Trophoblast cell (in vitro differentiated cells and primary cell): ENCODE measurements at regions not wholly inside any gene's neighbourhood (a gene's known extent, or its start where the extent isn't known, plus 50 kb on each side); places are given as distances from the start of the nearest gene placed in this dataset.

Experiments
- DNase-seq, 2 donors: peaks; one replicate each; pipeline ENCODE4 v3.0.0-alpha.2; 2016
- H2AFZ ChIP-seq: 2 replicates; pipeline ENCODE4 v1.6.1; 2013; ENCODE audit warnings: low read length, moderate library complexity, mild to moderate bottlenecking; ENCODE audit not compliant: insufficient read depth, poor library complexity
- H2AK5ac ChIP-seq: 2 replicates; pipeline ENCODE4 v1.6.1; 2013; ENCODE audit warnings: mild to moderate bottlenecking, low read length
- H2BK120ac ChIP-seq: 2 replicates; pipeline ENCODE4 v1.6.1; 2013; ENCODE audit warnings: low read length, mild to moderate bottlenecking, moderate library complexity; ENCODE audit not compliant: insufficient read depth, poor library complexity
- H2BK12ac ChIP-seq: 2 replicates; pipeline ENCODE4 v1.6.1; 2013; ENCODE audit warnings: mild to moderate bottlenecking, low read length, moderate library complexity
- H2BK5ac ChIP-seq: 2 replicates; pipeline ENCODE4 v1.6.1; 2013; ENCODE audit warnings: low read length, low read depth, moderate library complexity, mild to moderate bottlenecking; ENCODE audit not compliant: poor library complexity
- H3K14ac ChIP-seq: 2 replicates; pipeline ENCODE4 v1.6.1; 2013; ENCODE audit warnings: mild to moderate bottlenecking, low read length
- H3K18ac ChIP-seq: 2 replicates; pipeline ENCODE4 v1.6.1; 2013; ENCODE audit warnings: mild to moderate bottlenecking, low read length
- H3K23ac ChIP-seq: 2 replicates; pipeline ENCODE4 v1.6.1; 2013; ENCODE audit warnings: low read length
- H3K27ac ChIP-seq: 2 replicates; pipeline ENCODE4 v1.5.1; 2013; ENCODE audit warnings: low read depth, mild to moderate bottlenecking, inconsistent platforms, low read length, moderate library complexity
- H3K27me3 ChIP-seq: 2 replicates; pipeline ENCODE4 v1.6.1; 2013; ENCODE audit warnings: inconsistent platforms, mild to moderate bottlenecking, low read length, moderate library complexity; ENCODE audit not compliant: insufficient read depth
- H3K36me3 ChIP-seq, 2 experiments: 1 replicate in 1 of 2; 2 replicates in 1 of 2; pipeline ENCODE4 v1.6.1; 2013; ENCODE audit warnings: low read length in 2 of 2, mild to moderate bottlenecking in 2 of 2, moderate library complexity in 1 of 2; ENCODE audit not compliant: insufficient read depth in 2 of 2, control insufficient read depth in 1 of 2
- H3K4ac ChIP-seq: 2 replicates; pipeline ENCODE4 v1.6.1; 2013; ENCODE audit warnings: low read depth, mild to moderate bottlenecking, low read length, moderate library complexity
- H3K4me1 ChIP-seq, 2 experiments: 1 replicate in 1 of 2; 2 replicates in 1 of 2; pipeline ENCODE4 v1.6.1; 2013; ENCODE audit warnings: low read length in 2 of 2, mild to moderate bottlenecking in 2 of 2, moderate library complexity in 1 of 2; ENCODE audit not compliant: insufficient read depth in 2 of 2, control insufficient read depth in 1 of 2
- H3K4me2 ChIP-seq: 2 replicates; pipeline ENCODE4 v1.6.1; 2013; ENCODE audit warnings: inconsistent platforms, mild to moderate bottlenecking, low read length, moderate library complexity
- H3K4me3 ChIP-seq: 2 replicates; pipeline ENCODE4 v1.5.1; 2013; ENCODE audit warnings: mild to moderate bottlenecking, low read depth, low read length, inconsistent platforms
- H3K79me1 ChIP-seq: one replicate; pipeline ENCODE4 v1.6.1; 2013; ENCODE audit warnings: low read length
- H3K79me2 ChIP-seq: 2 replicates; pipeline ENCODE4 v1.6.1; 2013; ENCODE audit warnings: low read length, mild to moderate bottlenecking; ENCODE audit not compliant: control insufficient read depth, insufficient read depth, poor library complexity
- H3K9ac ChIP-seq: 2 replicates; pipeline ENCODE4 v1.6.1; 2013; ENCODE audit warnings: mild to moderate bottlenecking, low read length
- H3K9me3 ChIP-seq: 2 replicates; pipeline ENCODE4 v1.6.1; 2013; ENCODE audit warnings: low read depth, mild to moderate bottlenecking, control low read depth, inconsistent platforms, low read length; ENCODE audit not compliant: insufficient read depth
- H4K12ac ChIP-seq: 2 replicates; pipeline ENCODE4 v1.6.1; 2013; ENCODE audit warnings: low read depth, mild to moderate bottlenecking, low read length, moderate library complexity
- H4K8ac ChIP-seq: 2 replicates; pipeline ENCODE4 v1.6.1; 2013; ENCODE audit warnings: low read depth, mild to moderate bottlenecking, low read length, moderate library complexity
- H4K91ac ChIP-seq: one replicate; pipeline ENCODE4 v1.6.1; 2013; ENCODE audit warnings: low read depth, mild to moderate bottlenecking, low read length, moderate library complexity
- WGBS: extraction: QIAGEN DNeasy Blood & Tissue Kit; methylation state at CpG from one replicate; pipeline ENCODE4 v1.1.7; 2013; ENCODE audit warnings: missing lambda C conversion rate; ENCODE audit not compliant: insufficient read length, insufficient coverage; ENCODE audit errors: extremely low coverage; 5-methylcytosine and 5-hydroxymethylcytosine counted together

DNA sequence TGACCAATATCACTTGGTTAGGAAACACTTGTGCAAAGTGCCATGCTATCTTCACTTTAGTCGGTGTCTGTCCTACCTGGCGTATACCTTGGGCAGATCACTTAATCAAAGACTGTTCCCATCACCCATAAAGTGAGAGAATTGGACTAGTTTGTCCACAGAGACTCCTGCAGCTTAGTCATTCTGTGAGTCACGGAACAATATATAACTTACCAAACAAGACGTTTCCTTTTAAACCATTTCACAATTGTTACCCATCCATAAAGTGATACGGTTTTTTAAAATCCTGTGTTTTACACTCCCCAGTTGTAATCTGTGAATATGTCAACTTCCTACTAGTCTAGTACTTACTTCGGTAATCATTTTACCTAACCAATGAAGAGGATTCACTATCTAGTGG lies 499.3 kb upstream of the SMIM21 start:
- DNase-seq, result no peak
- Histone ChIP-seq H4K8ac (no peak overlapping the region), H3K4me1 (no peaks in the 10 kb centered on the region), H4K12ac (no peak overlapping the region), H3K9ac (no peak overlapping the region), H2AFZ (no peak overlapping the region), H3K4me2 (no peak overlapping the region), H3K4me3 (no peak overlapping the region), H2AK5ac (no peak overlapping the region), H3K79me2 (no peaks in the 10 kb centered on the region), H3K36me3 (no peaks in the 10 kb centered on the region), H3K4ac (no peak overlapping the region), H2BK12ac (no peak overlapping the region), H3K18ac (no peak overlapping the region), H3K79me1 (no peaks in the 10 kb centered on the region), H3K14ac (no peak overlapping the region), H2BK5ac (no peak overlapping the region), H3K23ac (no peak overlapping the region), H4K91ac (no peak overlapping the region), H2BK120ac (no peak overlapping the region), H3K9me3 (no peaks in the 10 kb centered on the region), H3K27ac (no peak overlapping the region), H3K27me3 (no peaks in the 10 kb centered on the region)
- no CpG with 5 or more reads among the region's 6 CpGs for WGBS

DNA sequence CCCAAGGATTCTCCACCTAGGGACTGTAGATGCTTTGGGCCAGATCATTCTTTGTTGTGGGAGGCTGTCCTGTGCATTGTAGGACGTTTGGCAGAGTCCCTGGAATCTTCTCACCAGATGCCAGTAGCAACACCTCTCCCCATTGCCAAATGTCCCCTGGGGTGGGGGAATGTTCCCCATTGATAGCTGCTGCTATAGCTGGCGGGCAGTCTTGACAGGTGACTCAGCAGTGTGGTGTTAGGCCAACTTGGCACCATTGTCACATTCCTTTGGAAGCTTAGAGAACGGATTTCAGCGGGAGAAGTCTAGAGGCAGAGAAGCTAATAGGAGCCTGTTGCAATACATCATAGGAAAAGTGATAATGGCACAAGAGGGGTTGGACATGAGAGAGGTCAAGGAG lies 495.7 kb upstream of the SMIM21 start:
- H3K9me3 ChIP-seq, result no peaks in the 10 kb centered on the region

DNA sequence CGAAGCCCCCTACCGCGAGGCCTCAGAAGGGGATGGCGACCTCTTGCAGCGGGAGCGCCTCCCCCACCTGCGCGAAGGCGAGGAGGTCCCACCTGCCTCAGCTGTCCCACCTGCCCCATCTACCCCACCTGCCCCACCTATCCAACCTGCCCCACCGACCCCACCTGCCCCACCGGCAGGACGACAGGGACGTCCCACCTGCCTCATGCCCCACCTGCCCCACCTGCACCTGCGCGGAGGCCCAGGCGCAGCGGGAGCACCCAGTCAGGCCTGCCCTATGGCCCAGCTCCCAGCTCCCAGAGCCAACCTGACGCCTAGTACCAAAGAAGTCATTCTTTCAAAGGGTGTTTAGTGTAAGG lies 489.1 kb upstream of the SMIM21 start:
- Histone ChIP-seq H3K14ac (no peak overlapping the region), H4K91ac (no peak overlapping the region), H2BK12ac (no peak overlapping the region), H2BK120ac (no peak overlapping the region), H2AFZ (peak overlapping the region; percentile 59), H3K9ac (no peak overlapping the region), H4K8ac (no peak overlapping the region), H3K79me1 (no peaks in the 10 kb centered on the region), H3K27ac (no peak overlapping the region), H3K4ac (no peak overlapping the region), H3K79me2 (no peaks in the 10 kb centered on the region), H3K27me3 (peaks cover 6% of the 10 kb centered on the region), H3K4me3 (peak overlapping the region; percentile 65), H3K36me3 (no peaks in the 10 kb centered on the region), H3K4me2 (peak overlapping the region; percentile 87), H3K23ac (no peak overlapping the region), H4K12ac (no peak overlapping the region), H3K9me3 (no peaks in the 10 kb centered on the region), H3K4me1 (peaks cover 0 to 8% of the 10 kb centered on the region in 2 experiments), H2BK5ac (no peak overlapping the region), H3K18ac (no peak overlapping the region), H2AK5ac (no peak overlapping the region)
- WGBS, result no CpG with 5 or more reads among the region's 18 CpGs
- DNase-seq, result no peak

More for the DNA sequence above, 495.7 kb upstream of the SMIM21 start:
- H3K9ac ChIP-seq, result no peak overlapping the region
- no peak overlapping the region for H3K18ac ChIP-seq
- no peak overlapping the region for H2AFZ ChIP-seq
- no peak overlapping the region for H2BK12ac ChIP-seq
- H3K36me3 ChIP-seq, result no peaks in the 10 kb centered on the region
- H3K79me1 ChIP-seq, result no peaks in the 10 kb centered on the region
- no peaks in the 10 kb centered on the region for H3K27me3 ChIP-seq
- no peak overlapping the region for H2AK5ac ChIP-seq
- H2BK120ac ChIP-seq, result no peak overlapping the region
- no peak overlapping the region for H3K4me2 ChIP-seq
- H3K23ac ChIP-seq, result no peak overlapping the region
- no peak for DNase-seq
- no peak overlapping the region for H4K12ac ChIP-seq
- H3K27ac ChIP-seq, result no peak overlapping the region
- H3K4me3 ChIP-seq, result no peak overlapping the region
- H3K4me1 ChIP-seq, result no peaks in the 10 kb centered on the region
- H3K4ac ChIP-seq, result no peak overlapping the region
- H3K79me2 ChIP-seq, result no peaks in the 10 kb centered on the region
- WGBS, result no CpG with 5 or more reads among the region's 4 CpGs
- no peak overlapping the region for H3K14ac ChIP-seq
- H2BK5ac ChIP-seq, result no peak overlapping the region
- no peak overlapping the region for H4K91ac ChIP-seq
- no peak overlapping the region for H4K8ac ChIP-seq

DNA sequence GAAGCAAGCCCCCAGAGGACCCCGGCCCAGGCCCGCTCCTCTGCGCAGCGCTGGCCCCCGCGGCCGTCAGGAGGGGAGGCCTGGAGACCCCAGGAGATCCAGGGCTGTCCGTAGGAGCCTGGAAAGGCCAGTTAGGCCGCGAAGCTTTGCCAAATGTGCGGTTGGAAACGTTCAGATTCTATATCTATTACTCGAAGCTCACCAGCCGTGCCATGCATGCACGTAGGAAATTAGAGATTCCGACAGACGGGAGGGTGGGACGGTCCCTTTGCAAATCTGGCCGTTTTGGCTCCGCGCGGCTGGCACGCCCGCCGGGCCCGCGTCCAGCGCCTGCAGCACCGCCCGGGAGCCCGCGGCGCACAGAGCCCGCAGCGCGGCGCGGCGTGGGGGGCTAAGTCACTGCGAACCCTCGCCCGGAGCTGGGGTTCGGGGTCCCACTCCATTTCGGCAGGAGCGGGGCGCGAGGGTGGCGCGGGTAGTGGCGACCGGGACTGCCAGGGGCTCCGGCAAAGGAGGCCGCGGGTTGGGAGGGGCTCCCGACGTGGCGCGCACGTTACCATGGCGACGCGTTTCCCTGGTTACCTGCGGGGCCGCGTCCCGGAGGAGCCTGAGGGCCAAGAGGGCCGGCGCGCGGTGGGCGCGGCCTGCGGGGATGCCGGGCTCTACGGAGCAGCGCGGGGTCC lies 488.6 kb upstream of the SMIM21 start:
- no peak overlapping the region for H3K18ac ChIP-seq
- no peak overlapping the region for H2BK12ac ChIP-seq
- H2BK120ac ChIP-seq, result no peak overlapping the region
- H3K9me3 ChIP-seq, result no peaks in the 10 kb centered on the region
- H3K36me3 ChIP-seq, result no peaks in the 10 kb centered on the region
- peak overlapping the region; percentile 65 for H3K4me3 ChIP-seq
- H3K14ac ChIP-seq, result no peak overlapping the region
- H2BK5ac ChIP-seq, result no peak overlapping the region
- H3K79me2 ChIP-seq, result no peaks in the 10 kb centered on the region
- no peaks in the 10 kb centered on the region for H3K79me1 ChIP-seq
- no peak overlapping the region for H2AK5ac ChIP-seq
- peaks cover 6% of the 10 kb centered on the region for H3K27me3 ChIP-seq
- WGBS, result no CpG with 5 or more reads among the region's 77 CpGs
- H3K4me1 ChIP-seq, result peaks cover 0 to 8% of the 10 kb centered on the region in 2 experiments
- no peak overlapping the region for H3K4ac ChIP-seq
- no peak overlapping the region for H3K9ac ChIP-seq
- H3K4me2 ChIP-seq, result peak overlapping the region; percentile 87
- H4K12ac ChIP-seq, result no peak overlapping the region
- no peak overlapping the region for H4K8ac ChIP-seq
- H3K23ac ChIP-seq, result no peak overlapping the region
- H2AFZ ChIP-seq, result peak overlapping the region; percentile 70
- DNase-seq, result no peak
- no peak overlapping the region for H4K91ac ChIP-seq
- H3K27ac ChIP-seq, result no peak overlapping the region
